ENCODE measurements at regions not wholly inside any gene's neighbourhood (a gene's known extent, or its start where the extent isn't known, plus 50 kb on each side); places are given as distances from the start of the nearest gene placed in this dataset.
A peak's percentile ranks its signal among the peaks of the same experiment; 100 is the strongest.

DNA sequence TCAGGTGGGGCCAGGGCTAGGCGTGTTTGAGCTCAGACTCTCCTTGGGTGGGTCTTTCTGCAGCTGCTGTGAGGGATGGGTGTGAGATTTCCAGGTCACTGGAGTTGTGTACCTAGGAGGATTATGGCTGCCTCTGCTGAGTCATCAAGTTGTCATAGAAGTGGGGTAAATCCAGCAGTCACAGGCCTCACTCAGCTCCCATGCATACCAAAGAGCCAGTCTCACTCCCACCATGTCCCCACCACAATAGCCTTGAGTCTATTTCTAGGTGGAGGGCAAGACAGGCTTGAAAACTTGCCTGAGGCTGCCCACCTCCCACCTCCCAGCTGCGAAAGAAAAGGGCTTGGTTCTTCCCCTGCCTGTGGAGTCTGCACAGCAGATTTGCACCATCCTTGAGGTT is 194.0 kb upstream of the PCDH17 start:
- no peak for DNase-seq (ENCODE audit: extremely low read depth, low read depth, low spot score)

- no peak for DNase-seq (ENCODE audit: extremely low read depth, low read depth, low spot score)
These were observed 193.5 kb upstream of the PCDH17 start for GRCh38 chr13:57438072-57438471.

GRCh38 chr13:57443494-57443893 is 188.1 kb upstream of the PCDH17 start:
- no peak for DNase-seq (ENCODE audit: extremely low read depth, low read depth, low spot score)

- no peak for DNase-seq (ENCODE audit: extremely low read depth, low read depth, low spot score)
These were observed 181.2 kb upstream of the PCDH17 start for GRCh38 chr13:57450356-57450755.

- no peak for DNase-seq (ENCODE audit: extremely low read depth, low read depth, low spot score)
These were observed 179.3 kb upstream of the PCDH17 start for GRCh38 chr13:57452228-57452627.

- DNase-seq (ENCODE audit: extremely low read depth, low read depth, low spot score): no peak
These were observed 161.1 kb upstream of the PCDH17 start for GRCh38 chr13:57470491-57470890.

DNA sequence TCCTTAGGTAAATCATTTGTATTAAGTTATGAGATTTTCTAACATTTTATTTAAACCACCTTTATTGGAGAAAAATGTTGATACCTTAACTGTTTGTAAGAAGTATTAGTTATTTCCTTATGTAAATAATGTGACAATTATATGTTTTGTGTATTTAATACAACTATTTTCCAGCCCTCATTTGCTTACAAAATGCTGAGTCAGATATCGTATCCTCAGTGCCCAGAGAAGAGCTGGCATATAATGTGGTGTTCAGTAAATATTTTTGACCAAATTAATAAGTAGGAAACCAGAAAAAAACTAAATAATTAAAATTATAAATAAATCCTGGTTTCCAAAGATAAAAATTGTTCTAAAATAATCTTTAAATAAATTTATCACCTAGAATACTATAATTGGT is 140.2 kb upstream of the PCDH17 start:
- no peak for DNase-seq (ENCODE audit: extremely low read depth, low read depth, low spot score)

- DNase-seq (ENCODE audit: extremely low read depth, low read depth, low spot score): no peak
These were observed 123.6 kb upstream of the PCDH17 start for GRCh38 chr13:57507752-57508463.

- no peak for DNase-seq (ENCODE audit: extremely low read depth, low read depth, low spot score)
These were observed 119.9 kb upstream of the PCDH17 start for GRCh38 chr13:57511603-57512002.

DNA sequence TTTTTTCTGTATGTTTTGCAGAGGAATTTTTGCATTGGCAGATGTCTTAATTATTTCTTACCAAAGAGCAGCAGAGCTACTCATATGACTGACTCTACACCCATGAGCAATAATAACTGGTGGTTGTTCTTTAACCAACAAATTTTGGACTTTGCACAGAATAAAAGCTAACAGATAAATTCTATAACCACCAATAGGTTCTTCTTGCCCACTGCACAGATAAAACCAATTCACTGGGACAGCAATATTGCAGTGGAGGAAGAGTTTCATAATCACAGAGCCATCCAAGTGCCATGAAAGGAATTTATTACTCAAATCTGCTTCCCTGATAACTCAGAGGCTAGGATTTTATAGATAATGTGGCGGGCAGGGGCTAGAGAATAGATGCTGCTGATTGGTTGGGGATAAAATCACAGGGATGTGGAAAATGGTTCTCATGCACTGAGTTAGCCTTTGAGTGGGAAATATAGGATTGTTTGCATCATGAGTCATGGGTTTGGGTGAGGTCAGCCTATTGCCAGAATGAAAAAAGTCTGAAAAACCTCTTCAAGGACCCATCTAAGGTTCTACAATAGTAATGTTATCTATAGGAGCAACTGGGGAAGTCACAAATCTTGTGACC is 104.3 kb upstream of the PCDH17 start:
- DNase-seq (ENCODE audit: extremely low read depth, low read depth, low spot score): no peak

DNA sequence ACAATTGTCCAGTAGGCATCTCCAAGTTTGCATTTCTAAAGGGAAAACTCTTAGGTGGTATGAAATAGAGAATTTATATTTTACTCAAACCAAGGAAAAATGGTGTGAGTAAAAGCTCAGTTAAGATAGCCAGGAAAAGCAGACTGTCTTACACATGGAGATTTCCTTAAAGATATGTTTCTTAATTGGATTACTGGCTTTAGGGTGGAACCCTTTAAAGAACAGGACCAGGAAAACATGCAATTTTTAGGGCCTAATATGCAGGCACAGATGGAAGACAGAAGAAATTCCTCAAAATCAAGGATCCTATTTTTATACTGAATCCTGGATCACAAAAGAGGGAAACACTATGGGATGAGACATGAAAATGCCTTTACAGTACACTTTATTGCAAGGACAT is 100.3 kb upstream of the PCDH17 start:
- DNase-seq (ENCODE audit: extremely low read depth, low read depth, low spot score): no peak

DNA sequence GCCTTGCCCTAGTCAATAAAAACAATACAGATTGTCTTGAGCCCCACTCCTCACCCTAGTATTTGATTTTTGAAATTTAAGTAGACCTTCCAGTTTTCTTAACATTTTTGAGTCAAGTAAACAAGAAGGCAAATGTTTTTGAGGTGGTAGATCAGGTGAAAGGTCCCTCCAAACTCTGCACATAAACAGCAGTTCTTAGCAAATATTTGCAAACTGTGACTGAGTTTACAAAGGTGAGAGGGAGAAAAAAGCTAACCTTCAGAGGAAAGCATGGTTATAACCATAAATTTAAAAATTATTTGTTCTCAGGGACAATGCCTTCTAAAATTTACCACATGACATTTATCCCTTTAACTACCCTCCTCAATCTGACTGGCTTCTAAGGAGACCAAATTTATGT is 84.6 kb upstream of the PCDH17 start:
- no peak for DNase-seq (ENCODE audit: extremely low read depth, low read depth, low spot score)

DNA sequence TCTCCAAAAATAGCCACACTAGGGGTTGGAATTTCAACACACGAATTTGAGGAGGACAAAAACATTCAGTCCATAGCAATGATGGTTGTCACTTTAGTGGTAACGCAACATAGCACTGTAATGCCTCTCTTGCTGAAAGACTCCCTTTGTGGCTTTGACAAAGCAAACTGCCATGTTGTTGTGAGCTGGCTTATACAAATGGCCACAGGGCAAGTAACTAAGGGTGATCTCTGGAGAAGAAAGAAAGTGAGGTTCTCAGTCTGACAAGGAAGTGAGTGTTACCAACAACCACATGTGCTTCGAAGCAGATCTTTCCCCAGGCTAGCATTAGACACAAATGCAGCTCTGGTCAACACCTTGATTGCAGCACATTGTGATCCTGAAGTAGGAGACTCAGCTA is 79.1 kb upstream of the PCDH17 start:
- no peak for DNase-seq (ENCODE audit: extremely low read depth, low read depth, low spot score)

- no peak for DNase-seq (ENCODE audit: extremely low read depth, low read depth, low spot score)
These were observed 77.6 kb upstream of the PCDH17 start for GRCh38 chr13:57553932-57554331.

- peak; percentile 2 for DNase-seq (ENCODE audit: extremely low read depth, low read depth, low spot score)
These were observed 73.5 kb upstream of the PCDH17 start for GRCh38 chr13:57558051-57558467.

DNA sequence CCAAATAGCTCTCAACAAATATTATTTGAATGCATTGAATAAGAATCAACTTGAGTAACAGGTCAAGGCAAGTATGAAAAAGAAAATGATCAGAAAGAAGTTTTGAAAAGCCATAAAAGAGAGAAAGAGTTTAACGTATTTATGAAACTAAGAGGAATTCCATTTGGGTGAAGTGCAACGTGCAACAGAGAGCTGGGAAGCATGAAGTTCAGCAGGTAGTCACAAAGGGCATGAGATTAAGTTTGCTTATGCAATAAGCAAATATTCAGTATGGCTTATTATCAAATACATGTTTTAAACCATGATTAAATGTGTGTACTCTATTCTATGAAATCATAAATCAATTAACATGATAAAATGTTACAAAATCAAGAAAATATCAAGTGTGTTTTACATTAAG is 62.7 kb upstream of the PCDH17 start:
- no peak for DNase-seq (ENCODE audit: extremely low read depth, low read depth, low spot score)

DNA sequence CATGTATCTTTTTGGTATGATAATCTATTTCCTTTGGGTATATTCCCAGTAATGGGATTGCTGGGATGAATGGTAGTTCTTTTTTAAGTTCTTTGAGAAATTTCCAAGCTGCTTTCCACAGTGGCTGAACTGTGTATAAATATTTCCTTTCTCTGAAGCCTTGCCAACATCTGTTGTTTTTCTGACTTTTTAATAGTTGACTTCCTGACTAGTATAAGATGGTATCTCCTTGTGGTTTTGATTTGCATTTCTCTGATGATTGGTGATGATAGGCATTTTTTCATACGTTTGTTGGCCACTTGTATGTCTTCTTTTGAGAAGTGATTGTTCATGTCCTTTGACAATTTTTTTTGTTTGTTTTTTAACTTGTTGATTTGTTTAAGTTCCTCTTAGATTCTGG is 61.6 kb upstream of the PCDH17 start:
- DNase-seq (ENCODE audit: extremely low read depth, low read depth, low spot score): no peak

Measured in glomerular endothelial cell (primary cell).